GM18951 (cell line): ENCODE measurements at regions not wholly inside any gene's neighbourhood (a gene's known extent, or its start where the extent isn't known, plus 50 kb on each side); places are given as distances from the start of the nearest gene placed in this dataset.

Experiments
- POLR2A ChIP-seq: IDR thresholded peaks from 4 replicates; pipeline ENCODE4 v1.6.1; 2011; ENCODE audit warnings: mild to moderate bottlenecking; ENCODE audit not compliant: insufficient read length, insufficient read depth; ENCODE audit errors: extremely low read depth
- in situ Hi-C: fragments of 300-500 bp; cut with MboI; formaldehyde crosslinking; loops from one replicate; pipeline ENCODE4 v1.12.0; 2022; ENCODE audit warnings: low sequenced_read_pairs, mixed read lengths, inconsistent platforms; ENCODE audit not compliant: unreplicated experiment

DNA sequence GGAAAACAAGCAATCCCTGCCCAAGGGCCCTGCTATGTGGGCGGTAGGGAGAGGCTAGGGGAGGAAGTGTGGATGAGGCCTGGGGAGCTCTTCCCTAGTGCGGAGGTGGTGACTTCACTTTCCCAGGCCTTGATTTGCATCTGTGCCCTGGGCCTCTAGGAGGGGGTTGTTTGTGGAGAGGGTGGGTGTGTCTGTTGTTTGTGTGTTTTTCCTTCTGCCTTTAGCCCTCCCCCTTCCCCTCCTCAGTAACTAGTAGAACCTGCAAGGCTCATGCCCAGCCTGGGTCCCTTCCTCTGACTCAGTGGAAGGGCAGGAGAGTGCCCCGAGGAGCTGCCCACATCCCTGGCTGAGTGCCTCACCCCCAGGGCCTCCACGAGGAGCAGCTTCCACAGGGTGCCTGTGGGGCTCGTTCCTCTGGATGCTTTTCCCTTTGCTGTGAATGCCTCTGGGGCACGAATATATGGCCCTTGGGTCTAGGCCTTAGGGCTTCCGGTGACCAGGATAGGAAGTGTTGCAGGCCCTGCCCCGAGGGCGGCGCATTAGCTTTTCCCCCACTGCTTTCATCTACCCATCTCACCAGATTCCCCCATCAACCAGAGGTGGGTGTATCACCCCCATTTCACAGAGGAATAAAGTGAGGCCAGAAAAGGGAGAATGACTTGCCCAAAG is 89.4 kb upstream of the DUSP5 start:
- no peak for TF ChIP-seq POLR2A
- in situ Hi-C loops: no loop called here

DNA sequence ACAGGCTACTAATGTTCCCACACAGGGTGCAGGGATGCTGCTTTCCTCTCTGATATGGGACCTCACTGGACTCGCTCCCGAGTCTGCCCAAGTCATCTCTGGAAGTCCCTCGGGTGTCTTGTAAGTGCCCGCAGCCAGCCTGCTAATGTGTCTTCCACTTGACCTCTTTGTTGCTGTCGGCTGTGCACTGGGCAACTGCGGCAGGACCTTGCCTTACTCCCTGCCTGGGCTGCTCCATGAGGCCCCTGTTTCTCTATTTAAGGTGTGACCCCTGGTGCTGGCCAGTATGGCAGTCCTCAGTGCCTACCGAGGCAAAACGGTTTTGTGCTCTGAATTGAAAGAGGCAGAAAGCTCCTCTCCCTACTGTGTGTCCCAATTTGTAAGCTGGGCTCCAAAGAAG is 88.8 kb upstream of the DUSP5 start:
- TF ChIP-seq POLR2A: no peak
- in situ Hi-C loops: no loop called here

DNA sequence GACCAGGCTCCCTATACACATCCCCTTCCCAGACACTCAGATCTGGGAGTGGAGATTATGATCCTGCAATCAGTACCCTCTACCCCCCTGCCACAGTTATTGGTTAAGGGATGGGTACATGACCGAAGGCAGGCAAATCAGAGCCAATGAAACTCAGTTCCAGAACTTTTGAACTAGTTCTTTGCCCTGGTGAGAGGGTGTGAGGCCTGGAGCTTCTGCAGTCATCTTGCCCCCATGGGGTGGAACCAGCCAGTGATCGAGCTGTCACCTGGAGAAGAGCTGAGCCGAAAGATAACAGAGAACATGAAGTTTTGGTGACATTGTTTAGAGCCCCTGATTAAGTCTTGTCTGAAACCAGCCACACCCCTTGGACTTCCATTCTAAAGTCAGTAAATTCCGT is 88.2 kb upstream of the DUSP5 start:
- TF ChIP-seq POLR2A: no peak
- in situ Hi-C loops: no loop called here

GRCh38 chr10:110409926-110410325 is 87.8 kb upstream of the DUSP5 start:
- in situ Hi-C loops: loop anchor here (5.0 kb wide), 1 partner anchor 53 kb away; no protein-coding TSS in a partner anchor
- TF ChIP-seq POLR2A: no peak

DNA sequence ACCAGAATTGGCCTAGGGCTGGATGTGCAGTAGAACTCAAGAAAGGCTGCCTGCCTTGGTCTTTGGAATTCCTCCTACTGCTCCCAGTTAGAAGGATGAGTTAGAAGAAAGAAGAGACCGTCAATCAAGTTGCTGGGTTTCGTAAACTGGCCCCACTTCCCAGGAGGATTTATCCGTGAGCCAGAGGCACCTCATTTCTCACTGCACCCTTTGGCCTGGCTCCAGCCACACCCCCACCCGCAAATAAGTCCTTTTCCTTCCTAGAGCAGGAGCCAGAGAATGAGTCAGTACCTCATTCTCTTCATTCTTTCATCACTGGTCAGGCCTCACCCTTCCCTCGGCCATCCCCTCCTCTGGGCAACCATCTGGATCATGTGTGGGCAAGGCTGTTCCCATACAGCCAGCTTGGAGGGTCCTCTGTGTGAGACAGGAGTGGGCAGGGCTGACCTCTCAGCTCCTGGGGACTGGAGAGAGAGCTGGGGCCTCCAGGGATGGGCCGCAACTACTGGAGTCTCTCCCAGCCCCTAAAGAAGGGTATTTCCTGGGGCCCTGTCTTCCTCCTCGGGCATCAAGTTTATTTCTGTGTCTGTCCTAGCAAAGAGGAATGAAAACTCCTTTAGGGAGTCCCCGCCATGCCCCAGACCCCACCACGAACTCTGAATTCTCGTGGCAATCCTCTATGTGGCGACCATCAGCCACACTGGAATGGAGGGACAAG is 87.2 kb upstream of the DUSP5 start:
- in situ Hi-C loops: loop anchor here (5.0 kb wide), 1 partner anchor 53 kb away; no protein-coding TSS in a partner anchor
- TF ChIP-seq POLR2A: no peak

DNA sequence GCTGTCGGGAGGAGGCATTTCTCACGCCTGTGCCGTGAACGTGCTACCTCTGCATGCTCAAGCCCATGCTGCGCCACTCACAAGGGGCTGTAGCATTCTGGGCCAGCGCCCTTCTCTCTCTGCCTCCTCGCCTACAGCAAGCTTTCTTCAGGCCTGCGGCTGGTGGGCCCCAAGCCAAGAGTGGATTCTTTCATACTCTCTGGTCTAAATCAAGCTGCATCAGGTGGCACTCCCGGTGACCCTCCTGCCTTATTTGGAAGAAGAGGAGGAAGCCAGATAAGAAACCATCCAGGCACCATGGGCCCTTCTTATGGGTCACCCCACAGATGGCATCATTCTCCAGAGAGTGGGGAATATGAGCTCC is 86.7 kb upstream of the DUSP5 start:
- in situ Hi-C loops: loop anchor here (5.0 kb wide), 1 partner anchor 54 kb away; no protein-coding TSS in a partner anchor
- no peak for TF ChIP-seq POLR2A

DNA sequence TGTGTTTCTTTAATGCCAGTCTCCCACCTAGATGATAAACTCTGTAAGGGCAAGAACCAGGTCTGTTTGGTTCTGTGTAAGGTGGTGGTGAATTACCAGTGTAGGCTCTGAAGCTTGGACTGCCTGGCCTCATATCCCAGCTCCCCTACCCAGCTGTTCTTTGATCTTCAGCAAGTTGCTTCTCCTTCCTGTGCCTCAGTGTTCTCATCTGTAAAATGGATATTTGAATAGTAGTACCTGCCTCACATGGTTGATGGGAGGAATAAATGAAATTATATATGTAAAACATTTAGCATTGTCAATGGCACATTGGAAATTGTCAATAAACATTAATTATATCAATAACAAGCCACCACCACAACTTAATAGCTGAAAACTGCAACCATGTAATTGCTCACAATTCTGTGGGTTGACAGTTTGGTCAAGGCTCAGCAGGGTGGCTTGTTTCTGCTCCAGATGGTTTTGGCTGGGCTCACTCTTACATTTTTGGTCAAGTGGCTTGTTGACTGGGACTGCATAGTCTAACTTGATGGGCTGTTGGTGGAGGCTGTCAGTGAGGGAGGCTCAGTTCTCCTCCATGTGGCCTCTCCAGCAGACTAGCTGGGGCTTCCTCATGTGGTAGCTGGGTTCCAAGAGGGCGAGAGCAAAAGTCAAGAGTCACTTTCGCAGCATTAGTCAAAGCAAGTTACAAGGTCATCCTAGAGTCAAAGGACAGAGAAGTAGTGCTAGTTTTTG is 84.5 kb upstream of the DUSP5 start:
- in situ Hi-C loops: loop anchor here (5.0 kb wide), 1 partner anchor 56 kb away; no protein-coding TSS in a partner anchor

DNA sequence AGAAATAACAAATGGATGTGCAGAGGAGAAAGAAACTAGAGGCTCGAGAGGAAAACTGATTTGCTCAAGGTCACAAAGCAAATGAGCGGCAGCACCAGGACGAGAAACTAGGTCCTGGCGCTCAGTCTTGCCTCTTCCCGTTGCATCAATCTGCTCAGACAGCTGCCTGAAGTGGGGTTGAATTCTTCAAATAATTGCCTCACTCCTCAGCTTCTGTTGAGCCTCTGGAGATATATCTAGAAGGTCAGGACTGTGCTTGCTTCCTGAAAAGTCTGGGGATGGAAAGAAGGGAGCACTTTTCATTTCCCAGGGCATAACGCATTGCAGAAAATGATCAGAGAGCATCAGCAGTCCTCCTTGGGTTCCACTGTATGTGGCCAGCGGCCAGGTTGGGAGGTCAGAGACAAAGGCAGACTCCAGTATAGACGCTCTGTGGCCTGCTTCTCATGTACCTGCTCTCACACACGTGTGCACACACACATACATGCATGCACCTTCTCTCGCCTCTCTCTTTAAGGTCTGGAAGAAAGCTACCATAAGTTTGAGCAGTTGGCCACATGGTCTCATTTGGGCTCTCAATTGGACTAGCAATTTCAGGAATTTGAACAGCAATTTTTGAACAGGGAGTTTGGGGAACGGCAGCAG is 83.7 kb upstream of the DUSP5 start:
- in situ Hi-C loops: loop anchor here (5.0 kb wide), 1 partner anchor 57 kb away; no protein-coding TSS in a partner anchor

More for the DNA sequence above, 84.5 kb upstream of the DUSP5 start:
- TF ChIP-seq POLR2A: no peak

GRCh38 chr10:110414548-110415309 is 83.0 kb upstream of the DUSP5 start:
- peak; percentile 52 for TF ChIP-seq POLR2A
- in situ Hi-C loops: loop anchor here (5.0 kb wide), 1 partner anchor 57 kb away; no protein-coding TSS in a partner anchor

More for the DNA sequence above, 83.7 kb upstream of the DUSP5 start:
- no peak for TF ChIP-seq POLR2A

GRCh38 chr10:110415809-110416208 is 81.9 kb upstream of the DUSP5 start:
- in situ Hi-C loops: no loop called here
- no peak for TF ChIP-seq POLR2A

GRCh38 chr10:110416776-110417711 is 80.7 kb upstream of the DUSP5 start:
- in situ Hi-C loops: no loop called here
- no peak for TF ChIP-seq POLR2A
